ENCODE measurements at regions not wholly inside any gene's neighbourhood (a gene's known extent, or its start where the extent isn't known, plus 50 kb on each side); places are given as distances from the start of the nearest gene placed in this dataset.
"Not testable (repeated sequence)": the region's sequence is repeated elsewhere in the genome, so short reads cannot be mapped to it uniquely, and the experiment has no call there.

DNA sequence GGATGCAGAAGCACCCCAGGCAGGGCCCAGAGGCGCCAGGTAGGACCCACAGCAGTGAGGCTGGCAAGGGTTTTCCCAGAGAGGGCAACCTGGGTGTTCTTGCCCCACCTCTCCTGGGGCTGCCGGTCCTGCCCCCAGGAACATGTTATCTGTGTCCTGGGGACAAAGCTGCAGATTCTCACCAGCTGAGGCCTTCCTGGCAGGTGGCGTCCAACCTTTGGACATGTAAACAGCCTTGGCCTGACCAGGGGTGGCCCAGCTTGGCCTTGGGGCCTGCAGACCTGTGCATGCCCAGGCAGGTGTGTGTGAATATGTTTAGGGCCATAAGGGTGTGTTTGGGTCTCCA is 101.8 kb upstream of the LARP1 start:
- DNase-seq (ENCODE audit: low spot score), result no peak

DNA sequence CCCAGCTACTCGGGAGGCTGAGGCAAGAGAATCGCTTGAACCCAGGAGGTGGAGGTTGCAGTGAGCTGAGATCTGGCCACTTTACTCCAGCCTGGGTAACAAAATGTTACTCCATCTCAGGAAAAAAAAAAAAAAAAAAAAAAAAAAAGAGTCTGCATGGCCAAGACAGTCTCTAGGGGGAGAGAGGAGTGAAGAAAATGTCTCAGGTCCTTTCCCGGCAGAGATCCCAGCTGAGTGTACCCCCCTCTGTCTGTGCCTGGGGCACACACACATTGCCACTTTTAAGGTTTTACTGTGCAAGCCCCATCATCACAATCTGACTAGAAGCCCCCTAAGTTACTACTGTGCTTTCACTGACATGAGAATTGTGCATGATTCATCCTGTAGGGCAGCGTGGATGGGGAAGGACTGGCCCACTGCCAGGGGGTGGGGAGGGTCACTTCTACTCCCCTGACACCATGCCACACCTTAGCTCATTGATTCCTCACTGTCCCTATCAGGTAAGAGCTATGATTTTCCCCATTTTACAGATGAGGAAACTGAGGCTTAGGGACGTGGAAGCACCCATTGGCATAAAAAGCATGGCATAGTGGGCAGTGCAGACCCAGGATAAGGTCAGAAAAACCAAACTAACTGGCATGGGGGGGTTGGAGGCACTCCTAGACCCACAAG is 102.3 kb upstream of the LARP1 start:
- DNase-seq (ENCODE audit: low spot score), result no peak

GRCh38 chr5:154651795-154652194 is 103.4 kb upstream of the LARP1 start:
- DNase-seq (ENCODE audit: low spot score), result not testable (repeated sequence)

DNA sequence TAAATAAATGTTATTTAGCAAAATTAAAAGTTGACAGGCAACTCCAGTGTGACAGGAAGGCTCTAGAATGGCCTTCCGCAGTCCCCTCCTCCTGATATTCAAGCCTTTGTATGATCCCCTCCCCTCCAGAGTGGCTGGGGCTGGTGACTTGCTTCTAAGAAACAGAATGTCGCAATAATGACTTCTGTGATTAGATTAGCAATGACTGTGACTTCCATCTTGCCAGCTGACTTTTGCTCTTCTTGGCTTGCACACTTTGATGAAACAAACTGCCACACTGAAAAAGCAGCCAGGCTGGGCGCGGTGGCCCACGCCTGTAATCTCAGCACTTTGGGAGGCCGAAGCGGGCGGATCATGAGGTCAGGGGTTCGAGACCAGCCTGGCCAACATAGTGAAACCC is 106.5 kb upstream of the LARP1 start:
- DNase-seq (ENCODE audit: low spot score), result no peak

DNA sequence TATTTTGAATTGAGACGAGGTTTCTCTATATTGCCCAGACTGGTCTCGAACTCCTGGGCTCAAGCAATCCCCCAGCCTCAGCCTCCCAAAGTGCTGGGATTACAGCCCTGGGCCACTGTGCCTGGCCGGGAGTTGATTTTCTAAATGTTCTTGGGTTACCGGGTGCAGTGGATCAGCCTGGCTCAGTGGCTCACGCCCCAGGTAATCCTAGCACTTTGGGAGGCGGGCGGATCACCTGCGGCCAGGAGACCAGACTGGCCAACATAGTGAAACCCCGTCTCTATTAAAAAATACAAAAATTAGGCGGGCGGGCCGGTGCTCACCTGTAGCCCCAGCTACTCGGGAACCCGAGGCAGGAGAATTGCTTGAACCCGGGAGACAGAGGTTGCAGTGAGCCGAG is 106.9 kb upstream of the LARP1 start:
- no peak for DNase-seq (ENCODE audit: low spot score)

DNA sequence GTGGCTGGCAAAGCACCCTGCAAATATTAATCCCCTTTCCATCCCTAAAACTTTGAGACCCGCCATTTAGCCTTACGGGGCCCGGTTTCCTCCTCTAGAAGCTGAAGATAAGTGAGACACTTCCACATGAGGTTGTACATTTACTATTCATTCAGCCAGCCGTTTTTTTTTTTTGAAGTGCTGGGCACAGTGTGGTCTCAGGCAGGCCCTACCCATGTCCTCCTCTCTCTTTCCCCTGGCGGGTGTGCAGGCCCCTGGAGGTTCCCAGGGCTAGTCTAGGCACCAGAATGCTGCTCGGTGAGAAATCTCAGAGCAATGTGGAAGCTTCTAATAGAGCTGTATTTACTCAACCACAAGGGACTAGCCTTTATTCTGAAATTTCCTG is 107.4 kb upstream of the LARP1 start:
- no peak for DNase-seq (ENCODE audit: low spot score)

GRCh38 chr5:154647114-154647760 is 107.9 kb upstream of the LARP1 start:
- DNase-seq (ENCODE audit: low spot score), result no peak

DNA sequence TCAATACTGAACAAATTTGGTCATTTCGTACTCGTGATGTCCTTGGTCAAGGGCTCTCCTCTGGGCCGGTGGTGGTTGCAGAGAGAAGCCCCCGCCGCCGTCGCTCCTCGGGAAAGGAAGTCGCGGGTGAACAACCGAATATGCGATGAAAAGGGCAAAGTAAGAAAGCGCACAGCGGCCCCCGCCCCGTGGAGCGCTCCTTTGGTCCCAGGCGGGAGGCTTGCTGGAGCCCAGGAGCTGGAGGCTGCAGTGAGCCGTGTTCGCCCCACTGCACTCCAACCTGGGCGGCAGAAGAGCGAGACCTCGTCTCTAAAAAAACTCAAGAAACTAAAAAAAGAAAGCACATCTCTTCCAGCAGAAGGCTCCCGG is 108.4 kb upstream of the LARP1 start:
- no peak for DNase-seq (ENCODE audit: low spot score)

- no peak for DNase-seq (ENCODE audit: low spot score)
Observed at GRCh38 chr5:154644745-154645411, 110.3 kb upstream of the LARP1 start.

DNA sequence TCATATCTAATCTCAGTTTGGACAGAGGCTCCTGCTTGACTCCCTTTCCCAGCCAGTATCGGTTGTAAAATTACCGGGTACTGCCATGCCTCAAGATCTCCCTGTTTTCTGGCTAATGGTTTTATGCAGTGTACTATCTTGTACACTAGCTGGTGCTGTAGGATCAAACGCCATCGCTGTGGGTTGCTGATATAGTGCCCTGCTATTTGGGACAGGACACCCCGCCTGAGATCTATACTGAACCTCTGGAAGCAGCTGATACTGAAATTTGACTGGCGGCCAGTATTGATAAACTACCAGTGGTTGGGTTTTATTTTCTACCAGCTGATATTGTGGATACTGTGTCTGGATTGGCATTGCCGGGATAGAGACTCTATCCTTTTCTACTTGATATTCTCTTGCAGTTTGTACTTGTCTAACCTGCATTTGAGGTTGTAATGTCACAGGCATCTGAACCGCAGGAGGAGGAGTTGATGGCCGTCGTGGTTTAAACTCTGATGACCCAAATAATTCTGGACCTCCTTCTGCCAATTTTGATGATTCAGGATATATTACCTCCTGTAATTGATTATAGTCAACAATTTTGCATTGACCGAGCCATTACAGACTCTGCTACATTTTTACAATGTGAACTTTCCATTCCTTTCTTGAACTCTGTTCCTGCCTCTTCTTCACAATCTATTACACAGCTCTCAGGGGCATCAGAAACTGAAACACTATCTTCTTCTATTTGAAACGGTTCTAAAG is 112.5 kb upstream of the LARP1 start:
- DNase-seq (ENCODE audit: low spot score), result peak; percentile 21

- not testable (repeated sequence) for DNase-seq (ENCODE audit: low spot score)
Observed at GRCh38 chr5:154640213-154640831, 114.9 kb upstream of the LARP1 start.

- not testable (repeated sequence) for DNase-seq (ENCODE audit: low spot score)
Observed at GRCh38 chr5:154636786-154637185, 118.4 kb upstream of the LARP1 start.

- DNase-seq (ENCODE audit: low spot score), result not testable (repeated sequence)
Observed at GRCh38 chr5:154636271-154636670, 118.9 kb upstream of the LARP1 start.

DNA sequence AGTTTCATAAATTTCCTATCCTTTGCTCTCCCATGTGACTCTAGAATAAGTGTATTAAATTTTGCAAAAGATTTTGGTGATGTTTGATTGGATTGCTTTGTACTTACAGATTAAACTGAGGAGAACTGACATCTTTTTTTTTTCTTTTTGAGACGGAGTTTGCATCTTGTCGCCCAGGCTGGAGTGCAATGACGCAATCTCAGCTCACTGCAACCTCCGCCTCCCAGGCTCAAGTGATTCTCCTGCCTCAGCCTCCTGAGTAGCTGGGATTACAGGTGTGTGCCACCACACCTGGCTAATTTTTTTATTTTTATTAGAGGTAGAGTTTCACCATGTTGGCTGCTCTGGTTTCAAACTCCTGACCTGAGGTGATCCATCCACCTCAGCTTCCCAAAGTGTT is 121.4 kb upstream of the LARP1 start:
- not testable (repeated sequence) for DNase-seq (ENCODE audit: low spot score)

GRCh38 chr5:154631141-154631540 is 124.0 kb upstream of the LARP1 start:
- no peak for DNase-seq (ENCODE audit: low spot score)

GRCh38 chr5:154630410-154630809 is 124.8 kb upstream of the LARP1 start:
- no peak for DNase-seq (ENCODE audit: low spot score)

GRCh38 chr5:154628685-154629084 is 126.5 kb upstream of the LARP1 start:
- DNase-seq (ENCODE audit: low spot score), result no peak

- no peak for DNase-seq (ENCODE audit: low spot score)
Observed at GRCh38 chr5:154627698-154628678, 127.2 kb upstream of the LARP1 start.

DNA sequence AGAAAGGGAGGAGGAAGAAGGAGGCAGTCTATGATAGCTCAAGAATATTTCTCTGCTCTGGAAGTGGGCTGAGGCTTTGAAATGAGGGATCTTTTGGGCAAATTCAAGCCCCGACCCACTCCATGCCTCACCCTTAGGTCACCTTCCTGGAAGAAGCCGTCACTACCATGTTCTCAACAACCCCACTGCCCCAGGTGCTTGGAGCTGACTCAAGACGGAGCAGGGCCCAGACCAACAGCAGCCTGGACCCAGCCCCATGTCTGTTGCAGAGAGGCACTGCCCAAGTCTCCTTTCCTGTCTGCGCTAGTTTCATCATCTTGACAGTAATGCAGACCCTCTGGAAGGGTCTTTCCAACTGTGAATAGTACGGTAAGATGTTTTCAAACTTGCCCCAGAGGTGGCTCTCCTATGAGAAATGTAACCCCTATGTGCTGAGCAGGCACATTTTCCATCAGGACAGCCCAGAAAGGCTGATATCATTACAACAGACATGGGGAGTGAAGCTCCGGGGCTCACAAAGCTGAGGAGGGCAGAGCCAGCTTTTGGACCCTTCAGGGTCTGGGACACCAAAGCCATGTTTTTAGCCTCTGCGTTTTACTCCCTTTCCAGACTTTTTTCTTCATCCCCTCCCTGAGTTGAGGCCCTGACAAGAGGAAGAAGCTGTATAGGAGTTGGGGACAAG is 128.2 kb upstream of the LARP1 start:
- DNase-seq (ENCODE audit: low spot score), result no peak

- no peak for DNase-seq (ENCODE audit: low spot score)
Observed at GRCh38 chr5:154625031-154625430, 130.1 kb upstream of the LARP1 start.
